HL-60 (cell line): ENCODE measurements at regions not wholly inside any gene's neighbourhood (a gene's known extent, or its start where the extent isn't known, plus 50 kb on each side); places are given as distances from the start of the nearest gene placed in this dataset.

Source experiments
- CTCF ChIP-seq: IDR thresholded peaks from one replicate; pipeline ENCODE4 v1.5.1; 2011; ENCODE audit warnings: low read length, control low read depth, inconsistent platforms; ENCODE audit not compliant: insufficient read depth
- GABPA ChIP-seq: IDR thresholded peaks from 2 replicates; pipeline ENCODE4 v1.6.1; 2012; ENCODE audit warnings: low read depth
- POLR2AphosphoS5 ChIP-seq: IDR thresholded peaks from 2 replicates; pipeline ENCODE4 v1.6.1; 2012; ENCODE audit warnings: low read depth
- REST ChIP-seq: IDR thresholded peaks from 2 replicates; pipeline ENCODE4 v1.6.1; 2012; ENCODE audit warnings: low read depth; ENCODE audit not compliant: insufficient replicate concordance

GRCh38 chr3:159277814-159278213 is 476.0 kb downstream of the MFSD1 start:
- TF ChIP-seq CTCF (no peak), POLR2AphosphoS5 (no peak), GABPA (no peak), REST (no peak)
